CD14-positive monocyte (primary cell): ENCODE measurements at regions not wholly inside any gene's neighbourhood (a gene's known extent, or its start where the extent isn't known, plus 50 kb on each side); places are given as distances from the start of the nearest gene placed in this dataset.

Experiments used
- DNase-seq, 3 donors: peaks; one replicate each; pipeline ENCODE4 v3.0.0-alpha.2; 2011 to 2022
- H2AFZ ChIP-seq: 2 replicates; pipeline ENCODE4 v1.6.0; 2012; ENCODE audit warnings: mild to moderate bottlenecking, low read depth, low read length, inconsistent platforms; ENCODE audit not compliant: insufficient read depth, poor library complexity, severe bottlenecking
- H3K27ac ChIP-seq, 2 donors: 1 replicate in 1 of 2; 2 replicates in 1 of 2; pipeline ENCODE4 v1.5.1; 2012 to 2013; ENCODE audit warnings: low read length in 2 of 2, control low read depth in 1 of 2, inconsistent platforms in 1 of 2, low read depth in 1 of 2, mild to moderate bottlenecking in 1 of 2
- H3K27me3 ChIP-seq, 2 donors: one replicate each; pipeline versions ENCODE4 v1.6.0 to v1.6.1; 2011 to 2013; ENCODE audit warnings: low read length in 2 of 2; ENCODE audit not compliant: control insufficient read depth in 2 of 2, insufficient read depth in 2 of 2
- H3K36me3 ChIP-seq, 2 donors: replicated peaks in 1 of 2; 1 replicate in 1 of 2; 2 replicates in 1 of 2; pipeline versions ENCODE4 v1.5.1 to v1.6.1; 2012 to 2013; ENCODE audit warnings: low read length in 2 of 2, control low read depth in 1 of 2, inconsistent platforms in 1 of 2, mild to moderate bottlenecking in 1 of 2; ENCODE audit not compliant: insufficient read depth in 2 of 2, control insufficient read depth in 1 of 2
- H3K4me1 ChIP-seq, 2 donors: 1 replicate in 1 of 2; 2 replicates in 1 of 2; pipeline versions ENCODE4 v1.5.1 to v1.6.1; 2012 to 2013; ENCODE audit warnings: low read length in 2 of 2, control low read depth in 1 of 2, inconsistent platforms in 1 of 2, mild to moderate bottlenecking in 1 of 2, moderate library complexity in 1 of 2; ENCODE audit not compliant: insufficient read depth in 2 of 2, control insufficient read depth in 1 of 2
- H3K4me2 ChIP-seq: replicated peaks from 2 replicates; pipeline ENCODE3; 2012; ENCODE audit warnings: low read length, moderate library complexity, mild to moderate bottlenecking; ENCODE audit not compliant: poor library complexity, severe bottlenecking; ENCODE audit errors: extremely low read depth
- H3K4me3 ChIP-seq, 3 experiments: fragments of 200-600 bp in 1 of 3; sonication (generic) in 1 of 3; replicated peaks in 1 of 3; 1 replicate in 2 of 3; 2 replicates in 1 of 3; pipeline ENCODE4 v1.5.1; 2011 to 2013; ENCODE audit warnings: low read length in 3 of 3, mild to moderate bottlenecking in 3 of 3, control low read depth in 2 of 3, low read depth in 2 of 3, inconsistent platforms in 1 of 3, moderate library complexity in 1 of 3
- H3K79me2 ChIP-seq: 2 replicates; pipeline ENCODE4 v1.6.0; 2012; ENCODE audit warnings: mild to moderate bottlenecking, control low read depth, inconsistent platforms, low read length, moderate library complexity; ENCODE audit not compliant: insufficient read depth
- H3K9ac ChIP-seq: 2 replicates; pipeline ENCODE4 v1.6.0; 2017; ENCODE audit warnings: low read length, mild to moderate bottlenecking; ENCODE audit not compliant: insufficient read depth, poor library complexity, severe bottlenecking
- H3K9me3 ChIP-seq, 2 donors: replicated peaks in 1 of 2; 1 replicate in 1 of 2; 2 replicates in 1 of 2; pipeline versions ENCODE4 v1.5.1 to v1.6.1; 2012 to 2013; ENCODE audit warnings: low read length in 2 of 2, control low read depth in 1 of 2; ENCODE audit not compliant: control insufficient read depth in 1 of 2, insufficient read depth in 1 of 2
- H4K20me1 ChIP-seq: 2 replicates; pipeline ENCODE4 v1.6.0; 2012; ENCODE audit warnings: mild to moderate bottlenecking, low read length, control low read depth, moderate library complexity; ENCODE audit not compliant: insufficient read depth
- H3K27ac Mint-ChIP-seq, 7 donors: one replicate each; pipeline ENCODE4 v1.8.0; 2020; ENCODE audit warnings: mild to moderate bottlenecking in 7 of 7, mixed read lengths in 7 of 7, moderate library complexity in 6 of 7, inconsistent platforms in 2 of 7
- H3K27me3 Mint-ChIP-seq, 3 donors: one replicate each; pipeline ENCODE4 v1.8.0; 2021 to 2022; ENCODE audit warnings: low read depth in 3 of 3, mild to moderate bottlenecking in 3 of 3, mixed read lengths in 3 of 3, moderate library complexity in 3 of 3, inconsistent platforms in 1 of 3
- H3K36me3 Mint-ChIP-seq, 2 donors: one replicate each; pipeline ENCODE4 v1.8.0; 2020; ENCODE audit warnings: mixed read lengths in 2 of 2, inconsistent platforms in 1 of 2, mild to moderate bottlenecking in 1 of 2
- H3K4me1 Mint-ChIP-seq: one replicate; pipeline ENCODE4 v1.8.0; 2020; ENCODE audit warnings: mild to moderate bottlenecking, mixed read lengths
- H3K4me3 Mint-ChIP-seq, 2 donors: one replicate each; pipeline ENCODE4 v1.8.0; 2020; ENCODE audit warnings: mild to moderate bottlenecking in 2 of 2, mixed read lengths in 2 of 2, moderate library complexity in 1 of 2
- H3K9me3 Mint-ChIP-seq, 7 donors: one replicate each; pipeline ENCODE4 v1.8.0; 2020 to 2022; ENCODE audit warnings: mixed read lengths in 7 of 7, mild to moderate bottlenecking in 6 of 7, moderate library complexity in 6 of 7, inconsistent platforms in 2 of 7
- CTCF ChIP-seq: fragments of 200-600 bp; IDR thresholded peaks from one replicate; pipeline ENCODE4 v1.8.0; 2022; ENCODE audit warnings: antibody characterized with exemption, mild to moderate bottlenecking
- WGBS: methylation state at CpG from one replicate; pipeline ENCODE4 v1.1.5; 2013; ENCODE audit warnings: missing lambda C conversion rate; ENCODE audit not compliant: insufficient coverage; 5-methylcytosine and 5-hydroxymethylcytosine counted together
- intact Hi-C, 2 donors: fragments of 100-400 bp; cut with micrococcal nuclease; formaldehyde crosslinking; loops; one replicate each; pipeline versions ENCODE4 v1.15.0 to v1.15.1; 2023

DNA sequence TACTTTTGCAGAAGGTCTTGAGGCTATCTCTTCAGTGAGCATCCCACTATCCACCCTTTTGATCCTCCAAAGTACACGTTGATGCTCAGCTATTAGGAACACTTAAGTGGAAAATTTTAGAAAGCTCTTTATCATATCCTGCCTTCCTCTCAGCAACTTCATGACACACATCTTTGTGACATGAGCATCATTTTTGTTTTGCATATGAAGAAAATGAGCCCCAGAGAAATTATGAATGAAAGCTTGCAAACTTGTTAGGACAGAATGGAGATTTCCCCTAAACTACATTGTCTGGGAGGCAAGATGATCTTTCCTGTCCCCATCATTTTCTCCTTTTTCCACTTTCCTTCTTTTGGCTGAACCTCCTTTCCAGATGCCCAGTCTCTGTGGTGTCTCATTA is 239.4 kb upstream of the PIK3R1 start:
- Mint-ChIP-seq H3K9me3 (no peaks in the 10 kb centered on the region), H3K4me1 (peaks cover 29% of the 10 kb centered on the region), H3K27ac (peak overlapping the region in 1 of 7 donors; percentile 42), H3K36me3 (no peaks in the 10 kb centered on the region), H3K4me3 (no peak overlapping the region), H3K27me3 (peaks cover 0 to 4% (median 0%) of the 10 kb centered on the region in 3 donors)
- no peak for TF ChIP-seq CTCF
- no peaks in the 10 kb centered on the region for H3K79me2 ChIP-seq
- no peaks in the 10 kb centered on the region for H3K36me3 ChIP-seq
- H3K9me3 ChIP-seq: no peaks in the 10 kb centered on the region
- H3K4me1 ChIP-seq: peaks cover 9 to 12% of the 10 kb centered on the region in 2 donors
- no peak overlapping the region for H3K27ac ChIP-seq
- no peaks in the 10 kb centered on the region for H4K20me1 ChIP-seq
- no peaks in the 10 kb centered on the region for H3K27me3 ChIP-seq
- WGBS: no CpG with 5 or more reads among the region's 1 CpG
- H3K4me3 ChIP-seq: no peak overlapping the region
- H3K9ac ChIP-seq: no peak overlapping the region
- no peak for DNase-seq
- no peak overlapping the region for H2AFZ ChIP-seq
- H3K4me2 ChIP-seq: no peak overlapping the region
- intact Hi-C loops: no loop called here

GRCh38 chr5:67974471-67974870 is 241.1 kb upstream of the PIK3R1 start:
- intact Hi-C loops: no loop called here
- H3K27me3 ChIP-seq: no peaks in the 10 kb centered on the region
- H3K79me2 ChIP-seq: no peaks in the 10 kb centered on the region
- Mint-ChIP-seq H3K36me3 (no peaks in the 10 kb centered on the region), H3K4me3 (no peak overlapping the region), H3K27ac (no peak overlapping the region), H3K27me3 (peaks cover 0 to 4% (median 0%) of the 10 kb centered on the region in 3 donors), H3K4me1 (peaks cover 36% of the 10 kb centered on the region), H3K9me3 (peaks cover 0 to 2% (median 0%) of the 10 kb centered on the region in 7 donors)
- H3K27ac ChIP-seq: no peak overlapping the region
- no peak overlapping the region for H3K4me2 ChIP-seq
- H3K9ac ChIP-seq: no peak overlapping the region
- H3K36me3 ChIP-seq: no peaks in the 10 kb centered on the region
- H3K4me3 ChIP-seq: no peak overlapping the region
- H2AFZ ChIP-seq: no peak overlapping the region
- no peak for DNase-seq
- no peaks in the 10 kb centered on the region for H4K20me1 ChIP-seq
- H3K4me1 ChIP-seq: peaks cover 13 to 17% of the 10 kb centered on the region in 2 donors
- no peak for TF ChIP-seq CTCF
- H3K9me3 ChIP-seq: no peaks in the 10 kb centered on the region
